NT2/D1 (cell line): ENCODE measurements at regions not wholly inside any gene's neighbourhood (a gene's known extent, or its start where the extent isn't known, plus 50 kb on each side); places are given as distances from the start of the nearest gene placed in this dataset.

Experiments
- SUZ12 ChIP-seq: IDR thresholded peaks from 2 replicates; pipeline ENCODE4 v1.6.1; 2011; ENCODE audit not compliant: insufficient read length, insufficient read depth; ENCODE audit errors: extremely low read depth
- YY1 ChIP-seq: IDR thresholded peaks from 2 replicates; pipeline ENCODE4 v1.6.1; 2011; ENCODE audit not compliant: insufficient read length, insufficient read depth
- ZNF274 ChIP-seq: IDR thresholded peaks from 2 replicates; pipeline ENCODE4 v1.6.1; 2011; ENCODE audit warnings: mild to moderate bottlenecking, low read depth, low read length

DNA sequence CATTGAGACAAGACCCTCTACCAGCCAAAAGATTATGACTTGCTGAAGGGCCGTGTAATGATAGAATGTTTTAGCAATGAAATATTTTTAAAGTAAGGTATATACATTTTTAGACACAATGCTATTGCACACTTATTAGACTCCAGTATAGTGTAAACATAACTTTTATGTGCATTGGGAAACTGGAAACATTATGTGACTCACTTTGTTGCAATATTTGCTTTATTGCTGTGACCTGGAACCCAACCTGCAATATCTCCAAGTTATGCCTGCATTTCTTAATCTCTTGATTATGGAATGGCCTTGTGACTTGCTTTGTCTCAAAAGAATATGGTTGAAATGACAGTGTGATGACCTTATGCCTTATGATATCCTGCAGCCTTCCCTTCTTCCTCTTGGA lies 502.0 kb downstream of the EPHA4 start:
- TF ChIP-seq YY1 = no peak
- no peak for TF ChIP-seq ZNF274
- no peak for TF ChIP-seq SUZ12
